SK-N-SH treated with all-trans-retinoic acid at 6 μM for 48 hours (cell line): ENCODE measurements at regions not wholly inside any gene's neighbourhood (a gene's known extent, or its start where the extent isn't known, plus 50 kb on each side); places are given as distances from the start of the nearest gene placed in this dataset.

ENCODE experiments used
- CSDC2 ChIP-seq: fragments of 250-450 bp; sonication (Bioruptor Pico); IDR thresholded peaks from 2 replicates; pipeline ENCODE4 v1.5.0; 2020; ENCODE audit warnings: mild to moderate bottlenecking, moderate library complexity
- GLIS3 ChIP-seq: fragments of 250-450 bp; sonication (Bioruptor Pico); IDR thresholded peaks from 2 replicates; pipeline ENCODE4 v1.5.0; 2020; ENCODE audit warnings: mild to moderate bottlenecking, moderate library complexity
- ISL1 ChIP-seq: fragments of 250-450 bp; sonication (Bioruptor Pico); IDR thresholded peaks from 2 replicates; pipeline ENCODE4 v2.1.2; 2022; ENCODE audit warnings: mild to moderate bottlenecking, moderate library complexity
- RARB ChIP-seq: fragments of 250-450 bp; sonication (Bioruptor Pico); IDR thresholded peaks from 2 replicates; pipeline ENCODE4 v1.8.0; 2021; ENCODE audit warnings: mild to moderate bottlenecking, moderate library complexity
- TCF4 ChIP-seq: fragments of 250-450 bp; sonication (Bioruptor Pico); IDR thresholded peaks from 2 replicates; pipeline ENCODE4 v1.8.0; 2021; ENCODE audit warnings: mild to moderate bottlenecking, moderate library complexity, borderline replicate concordance
- ZFP3 ChIP-seq: fragments of 250-450 bp; sonication (Bioruptor Pico); IDR thresholded peaks from 2 replicates; pipeline ENCODE4 v1.5.0; 2020; ENCODE audit warnings: mild to moderate bottlenecking, moderate library complexity
- ZFP30 ChIP-seq: fragments of 450-650 bp; formaldehyde crosslinking; IDR thresholded peaks from 2 replicates; pipeline ENCODE4 v1.5.0; 2022; ENCODE audit warnings: mild to moderate bottlenecking, moderate library complexity
- ZNF565 ChIP-seq: fragments of 450-650 bp; formaldehyde crosslinking; conservative IDR thresholded peaks from 2 replicates; pipeline ENCODE4 v1.5.0; 2020; ENCODE audit warnings: low read depth, mild to moderate bottlenecking, moderate library complexity
- ZNF70 ChIP-seq: fragments of 450-650 bp; formaldehyde crosslinking; IDR thresholded peaks from 2 replicates; pipeline ENCODE4 v1.5.0; 2020; ENCODE audit warnings: mild to moderate bottlenecking, moderate library complexity
- TF ChIP-seq, protein P1 (sequence below): fragments of 250-450 bp; sonication (Bioruptor Pico); IDR thresholded peaks from 2 replicates; pipeline ENCODE4 v1.8.0; 2020; ENCODE audit warnings: mild to moderate bottlenecking, moderate library complexity, borderline replicate concordance
- TF ChIP-seq, protein P2 (sequence below): fragments of 250-450 bp; sonication (Bioruptor Pico); IDR thresholded peaks from 2 replicates; pipeline ENCODE4 v1.8.0; 2021; ENCODE audit warnings: low read depth, mild to moderate bottlenecking, moderate library complexity, borderline replicate concordance
- TF ChIP-seq, protein P3 (sequence below): fragments of 250-450 bp; sonication (Bioruptor Pico); IDR thresholded peaks from 2 replicates; pipeline ENCODE4 v1.5.1; 2021; ENCODE audit warnings: mild to moderate bottlenecking, moderate library complexity

DNA sequence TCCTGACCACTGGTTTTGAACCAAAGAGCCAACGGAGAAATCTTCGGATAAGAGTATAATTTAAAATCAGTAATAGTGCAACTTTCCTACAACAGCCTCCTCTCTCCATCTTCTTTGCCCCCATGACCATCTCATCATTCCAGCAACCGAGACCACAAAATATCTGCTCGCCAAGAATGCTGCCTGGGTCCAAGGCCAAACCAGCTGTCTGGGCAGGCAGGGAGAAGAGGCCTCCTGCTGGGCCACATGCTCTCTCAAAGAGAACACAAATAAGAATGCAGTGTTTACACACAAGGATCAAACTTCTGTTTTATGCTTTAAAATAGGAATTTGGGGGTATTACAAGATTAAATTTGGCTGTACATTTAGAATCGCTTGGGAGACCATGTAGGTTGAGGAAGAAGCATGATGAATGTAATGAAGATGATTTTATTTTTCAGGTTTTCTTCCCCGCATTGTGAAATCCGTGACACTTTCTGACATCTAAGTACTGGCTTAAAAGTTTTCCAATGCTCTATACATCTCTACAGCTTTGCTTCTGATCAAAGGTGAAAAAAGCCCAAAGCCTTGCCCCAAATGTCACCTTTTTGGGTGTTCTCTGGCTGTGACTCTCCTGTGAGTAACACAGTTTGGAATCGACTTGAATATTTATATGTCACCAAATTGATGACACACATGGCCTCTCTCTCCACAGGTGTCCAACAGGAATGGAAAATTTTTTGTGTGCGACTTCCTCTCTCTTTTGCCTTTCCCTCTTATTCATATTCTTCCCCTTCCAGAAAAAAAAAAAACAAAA is 79.4 kb upstream of the PROKR2 start:
- TF ChIP-seq, protein P1, sequence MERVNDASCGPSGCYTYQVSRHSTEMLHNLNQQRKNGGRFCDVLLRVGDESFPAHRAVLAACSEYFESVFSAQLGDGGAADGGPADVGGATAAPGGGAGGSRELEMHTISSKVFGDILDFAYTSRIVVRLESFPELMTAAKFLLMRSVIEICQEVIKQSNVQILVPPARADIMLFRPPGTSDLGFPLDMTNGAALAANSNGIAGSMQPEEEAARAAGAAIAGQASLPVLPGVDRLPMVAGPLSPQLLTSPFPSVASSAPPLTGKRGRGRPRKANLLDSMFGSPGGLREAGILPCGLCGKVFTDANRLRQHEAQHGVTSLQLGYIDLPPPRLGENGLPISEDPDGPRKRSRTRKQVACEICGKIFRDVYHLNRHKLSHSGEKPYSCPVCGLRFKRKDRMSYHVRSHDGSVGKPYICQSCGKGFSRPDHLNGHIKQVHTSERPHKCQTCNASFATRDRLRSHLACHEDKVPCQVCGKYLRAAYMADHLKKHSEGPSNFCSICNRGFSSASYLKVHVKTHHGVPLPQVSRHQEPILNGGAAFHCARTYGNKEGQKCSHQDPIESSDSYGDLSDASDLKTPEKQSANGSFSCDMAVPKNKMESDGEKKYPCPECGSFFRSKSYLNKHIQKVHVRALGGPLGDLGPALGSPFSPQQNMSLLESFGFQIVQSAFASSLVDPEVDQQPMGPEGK: no peak
- TF ChIP-seq ZNF70 (CRISPR knock-in tag) (no peak), RARB (no peak), ZFP30 (CRISPR knock-in tag) (no peak), ZNF565 (CRISPR knock-in tag) (no peak), ZFP3 (CRISPR knock-in tag) (no peak), CSDC2 (CRISPR knock-in tag) (no peak), ISL1 (CRISPR knock-in tag) (no peak), GLIS3 (CRISPR knock-in tag) (no peak), TCF4 (CRISPR knock-in tag) (no peak)
- TF ChIP-seq, protein P2, sequence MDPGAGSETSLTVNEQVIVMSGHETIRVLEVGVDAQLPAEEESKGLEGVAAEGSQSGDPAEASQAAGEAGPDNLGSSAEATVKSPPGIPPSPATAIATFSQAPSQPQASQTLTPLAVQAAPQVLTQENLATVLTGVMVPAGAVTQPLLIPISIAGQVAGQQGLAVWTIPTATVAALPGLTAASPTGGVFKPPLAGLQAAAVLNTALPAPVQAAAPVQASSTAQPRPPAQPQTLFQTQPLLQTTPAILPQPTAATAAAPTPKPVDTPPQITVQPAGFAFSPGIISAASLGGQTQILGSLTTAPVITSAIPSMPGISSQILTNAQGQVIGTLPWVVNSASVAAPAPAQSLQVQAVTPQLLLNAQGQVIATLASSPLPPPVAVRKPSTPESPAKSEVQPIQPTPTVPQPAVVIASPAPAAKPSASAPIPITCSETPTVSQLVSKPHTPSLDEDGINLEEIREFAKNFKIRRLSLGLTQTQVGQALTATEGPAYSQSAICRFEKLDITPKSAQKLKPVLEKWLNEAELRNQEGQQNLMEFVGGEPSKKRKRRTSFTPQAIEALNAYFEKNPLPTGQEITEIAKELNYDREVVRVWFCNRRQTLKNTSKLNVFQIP: no peak
- TF ChIP-seq, protein P3, sequence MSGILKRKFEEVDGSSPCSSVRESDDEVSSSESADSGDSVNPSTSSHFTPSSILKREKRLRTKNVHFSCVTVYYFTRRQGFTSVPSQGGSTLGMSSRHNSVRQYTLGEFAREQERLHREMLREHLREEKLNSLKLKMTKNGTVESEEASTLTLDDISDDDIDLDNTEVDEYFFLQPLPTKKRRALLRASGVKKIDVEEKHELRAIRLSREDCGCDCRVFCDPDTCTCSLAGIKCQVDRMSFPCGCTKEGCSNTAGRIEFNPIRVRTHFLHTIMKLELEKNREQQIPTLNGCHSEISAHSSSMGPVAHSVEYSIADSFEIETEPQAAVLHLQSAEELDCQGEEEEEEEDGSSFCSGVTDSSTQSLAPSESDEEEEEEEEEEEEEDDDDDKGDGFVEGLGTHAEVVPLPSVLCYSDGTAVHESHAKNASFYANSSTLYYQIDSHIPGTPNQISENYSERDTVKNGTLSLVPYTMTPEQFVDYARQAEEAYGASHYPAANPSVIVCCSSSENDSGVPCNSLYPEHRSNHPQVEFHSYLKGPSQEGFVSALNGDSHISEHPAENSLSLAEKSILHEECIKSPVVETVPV (CRISPR knock-in tag): no peak
